ENCODE measurements at regions not wholly inside any gene's neighbourhood (a gene's known extent, or its start where the extent isn't known, plus 50 kb on each side); places are given as distances from the start of the nearest gene placed in this dataset.

DNA sequence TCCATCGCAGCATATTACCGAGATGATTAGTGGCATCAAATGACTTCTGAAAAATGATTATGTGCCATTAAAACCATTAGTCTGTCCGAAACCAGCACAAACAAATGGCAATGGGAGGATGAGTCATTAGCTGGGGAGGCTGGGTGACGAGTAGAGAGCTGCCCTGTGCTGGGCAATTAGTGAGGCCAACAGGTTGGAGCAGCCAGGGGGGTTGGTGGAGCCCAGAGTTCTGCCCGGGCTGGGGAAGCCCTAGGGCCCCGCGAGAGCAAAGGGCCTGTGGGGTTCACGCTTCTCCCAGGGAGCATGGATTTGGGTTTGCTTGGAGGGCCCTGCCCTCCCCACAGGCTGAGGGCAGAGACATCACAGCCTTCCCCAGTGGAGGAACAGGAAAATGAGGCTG, 152.1 kb upstream of the RPL38 start:
- no peak for DNase-seq (ENCODE audit: low read depth)
- H3K4me3 ChIP-seq (ENCODE audit: control insufficient read depth, low read depth, low read length), result no peak overlapping the region
- TF ChIP-seq, protein P1, sequence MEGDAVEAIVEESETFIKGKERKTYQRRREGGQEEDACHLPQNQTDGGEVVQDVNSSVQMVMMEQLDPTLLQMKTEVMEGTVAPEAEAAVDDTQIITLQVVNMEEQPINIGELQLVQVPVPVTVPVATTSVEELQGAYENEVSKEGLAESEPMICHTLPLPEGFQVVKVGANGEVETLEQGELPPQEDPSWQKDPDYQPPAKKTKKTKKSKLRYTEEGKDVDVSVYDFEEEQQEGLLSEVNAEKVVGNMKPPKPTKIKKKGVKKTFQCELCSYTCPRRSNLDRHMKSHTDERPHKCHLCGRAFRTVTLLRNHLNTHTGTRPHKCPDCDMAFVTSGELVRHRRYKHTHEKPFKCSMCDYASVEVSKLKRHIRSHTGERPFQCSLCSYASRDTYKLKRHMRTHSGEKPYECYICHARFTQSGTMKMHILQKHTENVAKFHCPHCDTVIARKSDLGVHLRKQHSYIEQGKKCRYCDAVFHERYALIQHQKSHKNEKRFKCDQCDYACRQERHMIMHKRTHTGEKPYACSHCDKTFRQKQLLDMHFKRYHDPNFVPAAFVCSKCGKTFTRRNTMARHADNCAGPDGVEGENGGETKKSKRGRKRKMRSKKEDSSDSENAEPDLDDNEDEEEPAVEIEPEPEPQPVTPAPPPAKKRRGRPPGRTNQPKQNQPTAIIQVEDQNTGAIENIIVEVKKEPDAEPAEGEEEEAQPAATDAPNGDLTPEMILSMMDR (conservative IDR thresholded peaks at IDR 0.05; ENCODE audit: control insufficient read depth, insufficient read depth, low read depth, low read length), result no peak

GRCh38 chr17:74052993-74053711, 150.3 kb upstream of the RPL38 start:
- no peak for DNase-seq (ENCODE audit: low read depth)
- H3K4me3 ChIP-seq (ENCODE audit: control insufficient read depth, low read depth, low read length), result no peak overlapping the region
- TF ChIP-seq, protein P1 (conservative IDR thresholded peaks at IDR 0.05; ENCODE audit: control insufficient read depth, insufficient read depth, low read depth, low read length), result no peak

DNA sequence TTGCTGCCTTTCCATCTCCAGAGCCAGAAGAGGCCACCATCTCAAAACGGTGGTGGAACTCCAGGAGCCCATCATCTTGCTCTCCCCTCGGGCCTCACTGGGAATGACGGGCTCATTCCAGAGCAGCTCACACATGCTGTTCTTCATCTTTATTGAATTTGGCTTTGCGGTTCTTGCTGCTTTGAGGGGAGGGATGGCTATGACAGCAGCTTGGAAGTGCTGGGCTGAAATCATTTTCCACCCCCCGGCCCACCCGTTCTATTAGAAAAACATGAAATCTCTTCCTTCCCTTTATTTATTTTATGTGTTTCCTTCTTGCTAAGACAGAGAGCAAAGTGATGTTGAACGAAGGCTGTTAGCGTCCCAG, 149.8 kb upstream of the RPL38 start:
- no peak for DNase-seq (ENCODE audit: low read depth)
- H3K4me3 ChIP-seq (ENCODE audit: control insufficient read depth, low read depth, low read length), result no peak overlapping the region
- TF ChIP-seq, protein P1 (conservative IDR thresholded peaks at IDR 0.05; ENCODE audit: control insufficient read depth, insufficient read depth, low read depth, low read length), result no peak

DNA sequence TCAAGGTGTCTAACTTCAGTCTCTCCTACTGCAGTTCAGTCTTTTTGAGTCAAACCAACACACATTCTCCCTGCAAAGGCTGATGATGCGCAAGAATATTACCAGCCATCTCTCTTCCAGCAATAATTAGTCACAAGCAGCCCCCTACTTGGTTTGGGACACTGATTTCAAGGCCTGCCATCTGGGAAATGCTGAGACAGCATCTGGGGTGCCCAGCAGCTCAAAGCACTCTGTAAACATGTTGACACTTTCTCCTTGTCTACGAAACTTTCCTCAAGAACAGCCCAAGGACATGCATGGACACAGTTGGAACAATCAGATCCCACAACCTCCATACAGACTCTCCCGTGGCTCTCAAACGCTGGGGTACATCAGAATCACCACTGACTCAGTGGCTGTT, 149.2 kb upstream of the RPL38 start:
- no peak for DNase-seq (ENCODE audit: low read depth)
- H3K4me3 ChIP-seq (ENCODE audit: control insufficient read depth, low read depth, low read length), result no peak overlapping the region
- TF ChIP-seq, protein P1 (conservative IDR thresholded peaks at IDR 0.05; ENCODE audit: control insufficient read depth, insufficient read depth, low read depth, low read length), result no peak

- DNase-seq (ENCODE audit: low read depth), result no peak
- TF ChIP-seq, protein P1 (conservative IDR thresholded peaks at IDR 0.05; ENCODE audit: control insufficient read depth, insufficient read depth, low read depth, low read length), result no peak
- H3K4me3 ChIP-seq (ENCODE audit: control insufficient read depth, low read depth, low read length), result no peak overlapping the region
These were observed 147.8 kb upstream of the RPL38 start for GRCh38 chr17:74055508-74056160.

GRCh38 chr17:74059479-74060240, 143.8 kb upstream of the RPL38 start:
- no peak overlapping the region for H3K4me3 ChIP-seq (ENCODE audit: control insufficient read depth, low read depth, low read length)
- TF ChIP-seq, protein P1 (conservative IDR thresholded peaks at IDR 0.05; ENCODE audit: control insufficient read depth, insufficient read depth, low read depth, low read length), result no peak
- DNase-seq (ENCODE audit: low read depth), result no peak
